Astrocyte of the spinal cord (primary cell): ENCODE measurements at regions not wholly inside any gene's neighbourhood (a gene's known extent, or its start where the extent isn't known, plus 50 kb on each side); places are given as distances from the start of the nearest gene placed in this dataset.

Source experiments
- DNase-seq: peaks from one replicate; pipeline ENCODE4 v3.0.0; 2011; ENCODE audit warnings: low read depth, low spot score
- H3K4me3 ChIP-seq: 2 replicates; pipeline ENCODE4 v1.5.1; 2011; ENCODE audit warnings: low read depth, mild to moderate bottlenecking, low read length, moderate library complexity
- CTCF ChIP-seq: IDR thresholded peaks from 2 replicates; pipeline ENCODE4 v1.5.1; 2012; ENCODE audit warnings: low read depth, mild to moderate bottlenecking, low read length, inconsistent platforms
- in situ Hi-C: cut with HindIII; loops from 2 replicates; pipeline ENCODE4 v1.10.0; 2017; ENCODE audit warnings: low sequenced_read_pairs

DNA sequence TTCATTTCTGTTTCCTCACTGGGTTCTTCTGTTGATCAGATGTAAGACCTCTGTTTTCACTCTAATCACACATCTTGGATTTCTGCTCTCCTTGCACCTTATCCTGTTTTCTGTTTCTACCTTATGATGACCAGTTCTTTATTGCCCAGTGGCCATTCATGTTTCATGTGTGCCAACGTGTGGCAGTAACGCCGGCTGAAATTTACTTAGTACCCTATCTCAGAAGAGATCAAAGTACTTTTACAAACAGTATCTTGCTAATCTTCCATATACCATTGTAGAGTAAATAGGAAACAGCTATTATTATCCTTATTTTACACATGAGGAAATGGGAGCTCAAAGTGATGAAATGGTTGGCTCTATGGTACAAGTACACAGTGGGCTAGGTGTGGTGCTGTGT, 74.0 kb downstream of the GATA3 start:
- DNase-seq, result no peak
- TF ChIP-seq CTCF, result no peak
- H3K4me3 ChIP-seq, result no peak overlapping the region
- in situ Hi-C loops, result no loop called here

DNA sequence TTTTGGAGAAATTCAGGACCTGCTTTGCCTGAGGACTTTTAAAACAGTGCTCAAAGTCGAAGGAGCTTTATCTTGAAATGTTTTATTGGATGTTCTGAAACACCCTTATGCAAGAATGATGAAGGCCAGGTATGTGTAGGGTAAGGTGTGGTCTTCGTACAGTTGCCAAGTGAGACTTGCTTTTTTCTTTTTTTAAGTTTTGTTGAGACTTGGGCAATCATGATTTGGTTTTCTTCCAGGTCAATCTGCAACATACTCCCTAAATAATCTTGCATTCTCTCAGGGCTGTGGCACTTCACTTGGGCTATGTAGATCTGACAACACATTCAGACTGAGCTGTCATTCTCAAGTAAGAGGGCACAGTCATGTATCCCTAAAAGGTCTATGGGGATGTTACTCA, 75.0 kb downstream of the GATA3 start:
- no peak for TF ChIP-seq CTCF
- no peak for DNase-seq
- in situ Hi-C loops, result no loop called here
- H3K4me3 ChIP-seq, result no peak overlapping the region

DNA sequence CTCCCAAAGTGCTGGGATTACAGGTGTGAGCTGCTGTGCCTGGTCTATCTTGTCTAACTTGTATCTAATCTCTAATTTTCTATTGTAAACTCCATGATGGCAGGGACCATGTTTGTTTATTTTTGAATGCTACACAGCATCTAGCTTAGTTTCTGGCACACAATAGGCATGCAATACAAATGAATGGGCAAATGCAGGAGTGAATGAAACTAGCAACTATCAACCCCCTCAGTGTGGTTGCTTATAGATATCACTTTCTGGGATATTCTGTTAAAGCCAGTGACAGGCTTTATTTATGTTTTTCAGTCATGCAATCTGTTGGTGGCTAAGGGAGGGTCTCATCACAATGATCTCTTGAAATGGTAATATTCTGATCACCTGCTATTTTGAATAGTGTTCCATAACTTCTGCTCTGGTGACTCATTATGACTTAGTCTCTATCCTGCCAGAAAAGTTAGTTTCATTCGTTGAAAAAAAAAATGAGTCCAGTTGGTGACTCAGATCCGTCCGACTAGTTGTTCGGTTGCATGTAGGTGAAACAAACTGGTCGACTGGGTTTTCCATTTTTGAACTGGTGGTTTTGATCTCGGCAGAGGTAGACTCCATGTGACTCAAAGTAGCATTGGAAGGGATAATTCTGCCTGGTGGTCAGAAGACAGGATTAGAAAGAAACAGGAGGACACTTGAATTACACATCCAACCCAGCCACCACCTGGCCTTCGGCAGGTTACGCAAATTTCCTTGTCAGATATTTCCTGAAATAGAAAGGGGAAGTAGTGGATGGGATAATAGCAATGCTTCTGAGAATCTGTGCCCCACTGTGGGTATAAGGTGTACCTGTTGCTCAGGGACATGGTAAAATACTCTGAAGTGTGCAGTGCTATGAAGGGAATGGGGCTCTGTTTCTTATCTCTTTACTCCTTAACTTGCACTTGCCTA, 76.8 kb downstream of the GATA3 start:
- TF ChIP-seq CTCF, result no peak
- no peak overlapping the region for H3K4me3 ChIP-seq
- DNase-seq, result peak; percentile 75
- in situ Hi-C loops, result no loop called here

DNA sequence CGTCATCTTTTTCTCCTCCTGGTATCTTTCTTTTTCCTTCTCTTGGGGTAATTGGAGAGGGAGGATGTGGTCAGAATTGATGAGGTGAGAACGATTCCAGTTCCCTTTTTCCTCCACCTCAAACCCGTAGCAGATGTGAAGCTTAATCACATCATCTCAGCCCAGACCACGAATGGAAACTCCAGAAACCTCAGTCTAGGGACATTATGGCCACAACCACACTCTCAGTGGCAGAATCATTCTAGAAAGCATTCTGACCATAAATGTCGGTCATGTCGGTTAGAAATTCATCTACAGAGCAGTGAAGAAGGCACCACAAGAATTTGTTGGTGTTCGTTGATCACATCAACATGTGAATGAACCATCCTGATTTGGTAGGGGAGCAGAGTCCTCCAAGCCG, 78.7 kb downstream of the GATA3 start:
- no peak overlapping the region for H3K4me3 ChIP-seq
- DNase-seq, result peak; percentile 51
- TF ChIP-seq CTCF, result no peak
- in situ Hi-C loops, result no loop called here

- no peak for DNase-seq
- H3K4me3 ChIP-seq, result no peak overlapping the region
- in situ Hi-C loops, result no loop called here
- no peak for TF ChIP-seq CTCF
Observed at GRCh38 chr10:8136736-8137135, 82.2 kb downstream of the GATA3 start.

GRCh38 chr10:8137272-8137681, 82.8 kb downstream of the GATA3 start:
- TF ChIP-seq CTCF, result no peak
- DNase-seq, result no peak
- no peak overlapping the region for H3K4me3 ChIP-seq
- in situ Hi-C loops, result no loop called here
